ENCODE measurements at regions not wholly inside any gene's neighbourhood (a gene's known extent, or its start where the extent isn't known, plus 50 kb on each side); places are given as distances from the start of the nearest gene placed in this dataset.

DNA sequence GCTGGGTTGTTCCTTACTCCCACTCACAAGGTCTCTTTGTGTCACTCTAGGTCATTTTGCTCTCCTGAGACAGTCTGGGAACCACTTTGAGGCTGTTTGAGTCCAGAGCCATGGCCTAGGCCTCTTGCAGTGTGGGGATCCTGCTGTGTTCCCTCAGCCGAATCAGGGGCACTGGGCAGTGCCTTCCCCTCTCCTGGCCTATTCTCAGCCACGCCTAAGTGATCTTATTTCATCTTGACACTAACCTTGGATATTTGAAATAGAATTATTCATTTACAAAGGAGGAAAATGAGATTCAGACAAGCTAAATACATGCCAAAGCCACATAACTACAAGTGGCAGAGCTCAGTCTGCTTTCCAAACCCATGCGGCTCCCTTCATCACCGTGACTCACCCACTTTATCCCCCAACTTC is 557.2 kb upstream of the TBL1XR1 start:
- H3K27me3 ChIP-seq: no peaks in the 10 kb centered on the region
- H3K27ac ChIP-seq: no peak overlapping the region
- no peaks in the 10 kb centered on the region for H3K4me1 ChIP-seq (ENCODE audit: control insufficient read depth in 1 of 2, insufficient read depth in 1 of 2, low read depth in 1 of 2, low read length in 1 of 2)
- H3K9me3 ChIP-seq: no peaks in the 10 kb centered on the region
- H3K4me3 ChIP-seq (ENCODE audit: low read depth in 1 of 2, low read length in 1 of 2): no peak overlapping the region
- TF ChIP-seq, protein P1, sequence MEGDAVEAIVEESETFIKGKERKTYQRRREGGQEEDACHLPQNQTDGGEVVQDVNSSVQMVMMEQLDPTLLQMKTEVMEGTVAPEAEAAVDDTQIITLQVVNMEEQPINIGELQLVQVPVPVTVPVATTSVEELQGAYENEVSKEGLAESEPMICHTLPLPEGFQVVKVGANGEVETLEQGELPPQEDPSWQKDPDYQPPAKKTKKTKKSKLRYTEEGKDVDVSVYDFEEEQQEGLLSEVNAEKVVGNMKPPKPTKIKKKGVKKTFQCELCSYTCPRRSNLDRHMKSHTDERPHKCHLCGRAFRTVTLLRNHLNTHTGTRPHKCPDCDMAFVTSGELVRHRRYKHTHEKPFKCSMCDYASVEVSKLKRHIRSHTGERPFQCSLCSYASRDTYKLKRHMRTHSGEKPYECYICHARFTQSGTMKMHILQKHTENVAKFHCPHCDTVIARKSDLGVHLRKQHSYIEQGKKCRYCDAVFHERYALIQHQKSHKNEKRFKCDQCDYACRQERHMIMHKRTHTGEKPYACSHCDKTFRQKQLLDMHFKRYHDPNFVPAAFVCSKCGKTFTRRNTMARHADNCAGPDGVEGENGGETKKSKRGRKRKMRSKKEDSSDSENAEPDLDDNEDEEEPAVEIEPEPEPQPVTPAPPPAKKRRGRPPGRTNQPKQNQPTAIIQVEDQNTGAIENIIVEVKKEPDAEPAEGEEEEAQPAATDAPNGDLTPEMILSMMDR (IDR thresholded peaks at IDR 0.05): no peak
- H3K36me3 ChIP-seq: no peaks in the 10 kb centered on the region

DNA sequence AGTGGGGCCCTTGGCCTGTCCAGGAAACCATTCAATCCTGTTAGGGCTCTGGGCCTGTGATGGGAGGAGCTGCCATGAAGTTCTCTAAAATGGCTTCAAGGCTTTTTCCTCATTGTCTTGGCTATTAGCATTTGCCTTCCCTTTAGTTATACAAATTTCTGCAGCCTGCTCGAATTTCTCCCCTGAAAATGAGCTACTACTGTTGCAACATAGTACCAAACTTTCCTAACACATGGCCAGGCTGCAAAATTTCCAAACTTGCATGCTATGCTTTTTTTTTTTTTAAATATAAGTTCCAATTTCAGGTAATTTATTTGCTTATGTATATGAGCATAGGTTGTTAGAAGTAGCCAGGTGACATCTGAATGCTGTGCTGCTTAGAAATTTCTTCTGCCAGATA is 560.8 kb upstream of the TBL1XR1 start:
- Histone ChIP-seq H3K4me1 (ENCODE audit: control insufficient read depth in 1 of 2, insufficient read depth in 1 of 2, low read depth in 1 of 2, low read length in 1 of 2) (no peaks in the 10 kb centered on the region), H3K27ac (no peak overlapping the region), H3K9me3 (no peaks in the 10 kb centered on the region), H3K36me3 (no peaks in the 10 kb centered on the region), H3K4me3 (ENCODE audit: low read depth in 1 of 2, low read length in 1 of 2) (no peak overlapping the region), H3K27me3 (no peaks in the 10 kb centered on the region)
- TF ChIP-seq, protein P1 (IDR thresholded peaks at IDR 0.05): no peak

DNA sequence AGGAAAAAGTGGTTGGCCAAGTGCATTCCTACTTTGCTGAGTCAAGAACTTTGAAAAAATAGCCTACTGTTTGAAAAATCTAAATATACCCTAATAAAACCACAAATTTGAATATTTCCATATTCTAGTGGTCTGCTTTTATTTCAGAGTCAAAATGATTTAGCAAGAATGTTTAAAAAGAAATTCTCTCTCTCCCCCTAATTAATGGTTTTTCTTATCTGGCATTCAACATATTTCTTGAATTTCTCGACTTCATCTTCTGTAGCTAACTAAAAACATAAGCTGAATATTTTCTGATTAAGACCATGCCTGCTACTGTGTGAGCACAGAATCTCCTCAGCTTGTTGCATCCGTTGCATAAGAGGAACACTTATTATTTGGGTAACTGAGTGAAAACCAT is 563.5 kb upstream of the TBL1XR1 start:
- H3K4me1 ChIP-seq (ENCODE audit: control insufficient read depth in 1 of 2, insufficient read depth in 1 of 2, low read depth in 1 of 2, low read length in 1 of 2): peaks cover 3 to 6% of the 10 kb centered on the region in 2 experiments
- TF ChIP-seq, protein P1 (IDR thresholded peaks at IDR 0.05): no peak
- no peak overlapping the region for H3K27ac ChIP-seq
- no peaks in the 10 kb centered on the region for H3K36me3 ChIP-seq
- no peaks in the 10 kb centered on the region for H3K9me3 ChIP-seq
- H3K27me3 ChIP-seq: no peaks in the 10 kb centered on the region
- no peak overlapping the region for H3K4me3 ChIP-seq (ENCODE audit: low read depth in 1 of 2, low read length in 1 of 2)

DNA sequence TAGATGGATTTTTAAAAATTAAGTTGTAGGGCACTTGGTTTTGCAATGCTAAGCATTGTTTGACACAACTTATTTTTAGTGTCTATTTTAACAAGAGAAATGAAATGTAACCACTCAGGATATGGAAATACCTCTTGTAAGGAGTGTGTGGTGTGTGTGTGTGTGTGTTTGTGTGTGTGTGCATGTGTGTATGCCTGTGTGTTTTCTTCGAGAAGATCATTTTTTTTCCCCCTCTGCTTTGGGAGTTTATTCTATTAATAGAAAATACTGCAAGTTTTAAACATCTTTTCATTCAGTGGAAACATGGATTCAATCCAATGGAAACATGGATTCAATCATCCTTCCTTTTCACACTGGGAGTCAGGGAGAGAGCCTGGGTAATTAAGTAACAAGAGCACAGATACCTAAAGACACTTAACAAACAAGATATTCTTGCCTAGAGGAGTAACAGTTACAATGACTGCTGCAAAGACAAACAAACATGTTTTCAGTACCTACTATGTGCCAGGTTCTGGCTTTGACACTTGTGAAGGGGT is 567.2 kb upstream of the TBL1XR1 start:
- TF ChIP-seq, protein P1 (IDR thresholded peaks at IDR 0.05): no peak
- no peaks in the 10 kb centered on the region for H3K9me3 ChIP-seq
- no peak overlapping the region for H3K4me3 ChIP-seq (ENCODE audit: low read depth in 1 of 2, low read length in 1 of 2)
- no peak overlapping the region for H3K27ac ChIP-seq
- H3K36me3 ChIP-seq: no peaks in the 10 kb centered on the region
- peaks cover 3 to 6% of the 10 kb centered on the region in 2 experiments for H3K4me1 ChIP-seq (ENCODE audit: control insufficient read depth in 1 of 2, insufficient read depth in 1 of 2, low read depth in 1 of 2, low read length in 1 of 2)
- H3K27me3 ChIP-seq: no peaks in the 10 kb centered on the region

DNA sequence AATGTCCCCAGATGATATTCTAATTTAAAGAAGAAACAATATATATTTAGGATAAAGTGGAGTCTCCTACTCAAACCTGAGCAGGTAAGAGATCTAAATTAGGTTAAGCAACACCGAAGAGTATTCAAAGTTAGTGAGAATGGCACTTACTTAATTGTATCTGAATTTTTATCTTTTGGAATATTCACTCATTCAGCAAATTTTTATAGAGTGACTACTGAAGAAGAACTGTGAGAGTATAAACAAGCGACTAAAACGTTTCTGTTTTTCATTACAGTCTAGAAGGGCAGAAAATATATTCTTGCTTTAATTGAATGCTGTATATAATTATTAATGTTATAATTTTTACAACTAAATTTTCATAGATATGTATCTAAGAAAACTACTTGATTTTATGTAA is 567.7 kb upstream of the TBL1XR1 start:
- no peaks in the 10 kb centered on the region for H3K9me3 ChIP-seq
- no peaks in the 10 kb centered on the region for H3K36me3 ChIP-seq
- H3K27me3 ChIP-seq: no peaks in the 10 kb centered on the region
- H3K27ac ChIP-seq: no peak overlapping the region
- no peak overlapping the region for H3K4me3 ChIP-seq (ENCODE audit: low read depth in 1 of 2, low read length in 1 of 2)
- TF ChIP-seq, protein P1 (IDR thresholded peaks at IDR 0.05): no peak
- H3K4me1 ChIP-seq (ENCODE audit: control insufficient read depth in 1 of 2, insufficient read depth in 1 of 2, low read depth in 1 of 2, low read length in 1 of 2): peaks cover 3 to 6% of the 10 kb centered on the region in 2 experiments
